ENCODE measurements at regions not wholly inside any gene's neighbourhood (a gene's known extent, or its start where the extent isn't known, plus 50 kb on each side); places are given as distances from the start of the nearest gene placed in this dataset.

DNA sequence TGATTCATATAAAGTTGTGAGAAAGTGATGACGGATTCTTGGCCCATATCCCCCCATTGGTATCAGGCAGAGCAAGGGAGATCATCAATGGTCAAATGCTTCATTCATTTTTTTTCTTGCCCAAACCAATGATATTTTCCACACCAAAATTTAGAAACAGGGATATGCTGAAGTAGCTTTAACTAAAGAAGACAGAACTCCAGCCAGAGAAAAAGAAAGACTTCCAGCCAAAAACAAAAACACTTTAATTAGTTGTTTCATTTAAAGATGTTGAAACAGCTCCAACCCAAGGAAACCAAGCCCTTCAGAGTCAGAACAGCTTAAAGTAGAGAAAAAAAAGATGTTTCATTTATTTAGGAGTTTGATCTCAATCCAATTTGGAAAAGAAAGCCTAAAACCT lies 358.9 kb upstream of the NBEA start:
- Histone ChIP-seq H4K91ac (ENCODE audit: insufficient read length, low read depth, low read length) (no peak overlapping the region), H3K23ac (ENCODE audit: insufficient read length, low read depth, low read length) (no peak overlapping the region), H4K8ac (replicated peaks; ENCODE audit: insufficient read length, low read depth, low read length) (no peak overlapping the region), H3K56ac (ENCODE audit: insufficient read length, low read depth, low read length) (no peak overlapping the region), H3K14ac (ENCODE audit: insufficient read depth, low read length) (no peak overlapping the region), H2BK20ac (ENCODE audit: low read depth, low read length, poor library complexity, severe bottlenecking) (no peak overlapping the region), H3K27ac (ENCODE audit: insufficient read length, low read depth, low read length) (no peak overlapping the region), H2AK5ac (ENCODE audit: insufficient read length, low read length) (no peak overlapping the region), H4K20me1 (ENCODE audit: control insufficient read depth, insufficient read depth, insufficient read length) (no peaks in the 10 kb centered on the region), H2BK120ac (ENCODE audit: low read depth, low read length, poor library complexity, severe bottlenecking) (no peak overlapping the region), H3K4ac (ENCODE audit: low read depth, low read length) (no peak overlapping the region), H3K18ac (ENCODE audit: insufficient read length, low read depth, low read length) (no peak overlapping the region), H2BK12ac (ENCODE audit: insufficient read length, low read depth, low read length) (no peak overlapping the region), H3K79me2 (ENCODE audit: insufficient read depth, low read length) (no peaks in the 10 kb centered on the region), H3K23me2 (ENCODE audit: insufficient read length, low read depth, low read length, poor library complexity, severe bottlenecking) (no peaks in the 10 kb centered on the region), H3K79me1 (ENCODE audit: insufficient read depth, low read depth, low read length, poor library complexity, severe bottlenecking) (no peaks in the 10 kb centered on the region), H2BK5ac (ENCODE audit: insufficient read length, low read length) (no peak overlapping the region), H3K4me1 (ENCODE audit: insufficient read depth, low read length) (no peaks in the 10 kb centered on the region), H3T11ph (ENCODE audit: low read length) (no peak overlapping the region), H4K5ac (ENCODE audit: insufficient read length, low read depth, low read length) (no peak overlapping the region), H3K9ac (ENCODE audit: extremely low read depth, insufficient read length, low read length) (no peak overlapping the region), H3K4me2 (ENCODE audit: insufficient read depth, insufficient read length, low read length) (no peak overlapping the region), H3K9me3 (ENCODE audit: control insufficient read depth, low read depth, low read length) (no peaks in the 10 kb centered on the region), H3K27me3 (ENCODE audit: insufficient read depth, low read length) (no peaks in the 10 kb centered on the region), H2BK15ac (ENCODE audit: low read depth, low read length) (no peak overlapping the region), H2AFZ (ENCODE audit: low read length) (no peak overlapping the region)
- Mint-ChIP-seq H3K36me3 (ENCODE audit: insufficient read depth in 1 of 3, low read depth in 3 of 3) (no peaks in the 10 kb centered on the region; a peak in 1 of 7 replicates), H3K4me1 (no peaks in the 10 kb centered on the region), H3K27ac (no peak overlapping the region), H3K9me3 (no peaks in the 10 kb centered on the region), H3K4me3 (no peak overlapping the region), H3K27me3 (ENCODE audit: low read depth) (no peaks in the 10 kb centered on the region)
- TF ChIP-seq, protein P1, sequence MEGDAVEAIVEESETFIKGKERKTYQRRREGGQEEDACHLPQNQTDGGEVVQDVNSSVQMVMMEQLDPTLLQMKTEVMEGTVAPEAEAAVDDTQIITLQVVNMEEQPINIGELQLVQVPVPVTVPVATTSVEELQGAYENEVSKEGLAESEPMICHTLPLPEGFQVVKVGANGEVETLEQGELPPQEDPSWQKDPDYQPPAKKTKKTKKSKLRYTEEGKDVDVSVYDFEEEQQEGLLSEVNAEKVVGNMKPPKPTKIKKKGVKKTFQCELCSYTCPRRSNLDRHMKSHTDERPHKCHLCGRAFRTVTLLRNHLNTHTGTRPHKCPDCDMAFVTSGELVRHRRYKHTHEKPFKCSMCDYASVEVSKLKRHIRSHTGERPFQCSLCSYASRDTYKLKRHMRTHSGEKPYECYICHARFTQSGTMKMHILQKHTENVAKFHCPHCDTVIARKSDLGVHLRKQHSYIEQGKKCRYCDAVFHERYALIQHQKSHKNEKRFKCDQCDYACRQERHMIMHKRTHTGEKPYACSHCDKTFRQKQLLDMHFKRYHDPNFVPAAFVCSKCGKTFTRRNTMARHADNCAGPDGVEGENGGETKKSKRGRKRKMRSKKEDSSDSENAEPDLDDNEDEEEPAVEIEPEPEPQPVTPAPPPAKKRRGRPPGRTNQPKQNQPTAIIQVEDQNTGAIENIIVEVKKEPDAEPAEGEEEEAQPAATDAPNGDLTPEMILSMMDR (conservative IDR thresholded peaks at IDR 0.05), result no peak
- DNase-seq, result no peak
- WGBS (ENCODE audit: extremely low coverage, insufficient read length, low lambda C conversion rate), result no CpG with 5 or more reads among the region's 1 CpG

Data from H9 (cell line).